Ishikawa (cell line): ENCODE measurements at regions not wholly inside any gene's neighbourhood (a gene's known extent, or its start where the extent isn't known, plus 50 kb on each side); places are given as distances from the start of the nearest gene placed in this dataset.

Source experiments
- CEBPB ChIP-seq: IDR thresholded peaks from 2 replicates; pipeline ENCODE4 v1.6.1; 2012
- CREB1 ChIP-seq: IDR thresholded peaks from 2 replicates; pipeline ENCODE4 v1.6.1; 2012; ENCODE audit warnings: low read depth
- EGR1 ChIP-seq: IDR thresholded peaks from 2 replicates; pipeline ENCODE4 v1.6.1; 2012
- EP300 ChIP-seq: IDR thresholded peaks from 2 replicates; pipeline ENCODE4 v1.6.1; 2012; ENCODE audit warnings: borderline replicate concordance
- FOXM1 ChIP-seq: IDR thresholded peaks from 2 replicates; pipeline ENCODE4 v1.6.1; 2012; ENCODE audit warnings: low read depth, borderline replicate concordance
- NFIC ChIP-seq: IDR thresholded peaks from 2 replicates; pipeline ENCODE4 v1.6.1; 2012
- RAD21 ChIP-seq: IDR thresholded peaks from 2 replicates; pipeline ENCODE4 v1.6.1; 2012; ENCODE audit warnings: low read depth
- TAF1 ChIP-seq: IDR thresholded peaks from 2 replicates; pipeline ENCODE4 v1.6.1; 2012; ENCODE audit warnings: low read depth, mild to moderate bottlenecking
- TCF12 ChIP-seq: IDR thresholded peaks from 2 replicates; pipeline ENCODE4 v1.6.1; 2012; ENCODE audit warnings: low read depth
- TEAD4 ChIP-seq: IDR thresholded peaks from 2 replicates; pipeline ENCODE4 v1.6.1; 2012
- YY1 ChIP-seq: IDR thresholded peaks from 2 replicates; pipeline ENCODE4 v1.6.1; 2012; ENCODE audit warnings: low read depth
- ZBTB7A ChIP-seq: IDR thresholded peaks from 2 replicates; pipeline ENCODE4 v1.6.1; 2012; ENCODE audit warnings: low read depth
- TF ChIP-seq, protein P1 (sequence below): IDR thresholded peaks from 2 replicates; pipeline ENCODE4 v1.6.1; 2012; ENCODE audit warnings: low read depth, mild to moderate bottlenecking
- TF ChIP-seq, protein P2 (sequence below): IDR thresholded peaks from 2 replicates; pipeline ENCODE4 v1.6.1; 2012
- TF ChIP-seq, protein P3 (sequence below): IDR thresholded peaks from 2 replicates; pipeline ENCODE4 v1.6.1; 2012

DNA sequence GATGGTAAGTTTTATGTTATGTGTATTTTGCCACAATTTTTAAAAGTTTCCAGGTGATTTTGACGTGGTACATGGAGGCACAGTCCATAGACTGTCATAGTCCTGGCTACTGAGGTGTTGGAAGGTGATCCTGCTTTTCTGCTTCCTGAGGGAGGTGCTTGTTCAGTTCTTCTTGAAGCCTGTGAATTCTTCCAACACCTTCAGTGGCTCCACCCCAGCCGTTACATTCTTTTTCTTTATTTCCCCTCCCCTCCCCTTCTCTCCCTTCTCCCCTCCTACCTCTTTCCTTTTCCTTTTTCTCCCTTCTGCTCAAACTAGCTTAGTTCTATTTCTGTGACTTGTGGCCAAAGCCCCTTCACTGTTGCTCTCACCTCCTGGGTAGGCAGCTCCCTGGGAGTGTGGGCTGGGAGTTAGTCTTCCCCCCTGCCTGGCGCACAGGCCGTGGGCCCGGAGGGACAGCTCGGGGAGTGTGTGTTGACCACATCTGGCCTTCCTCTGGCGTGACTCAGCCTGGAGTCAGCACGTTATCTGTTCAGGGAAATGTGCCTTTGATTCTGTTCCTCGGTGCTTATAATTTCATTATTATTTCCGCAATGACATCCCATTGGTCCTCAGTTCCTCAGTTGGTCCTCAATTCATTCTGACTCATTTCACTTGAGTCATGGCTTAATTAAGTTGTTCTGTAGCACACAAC lies 566.2 kb downstream of the TBC1D22A start:
- TF ChIP-seq ZBTB7A (no peak), EP300 (no peak), TCF12 (no peak), EGR1 (no peak), CREB1 (no peak), NFIC (no peak), TAF1 (no peak), FOXM1 (no peak), TEAD4 (no peak), RAD21 (no peak), CEBPB (no peak), YY1 (no peak)
- TF ChIP-seq, protein P1, sequence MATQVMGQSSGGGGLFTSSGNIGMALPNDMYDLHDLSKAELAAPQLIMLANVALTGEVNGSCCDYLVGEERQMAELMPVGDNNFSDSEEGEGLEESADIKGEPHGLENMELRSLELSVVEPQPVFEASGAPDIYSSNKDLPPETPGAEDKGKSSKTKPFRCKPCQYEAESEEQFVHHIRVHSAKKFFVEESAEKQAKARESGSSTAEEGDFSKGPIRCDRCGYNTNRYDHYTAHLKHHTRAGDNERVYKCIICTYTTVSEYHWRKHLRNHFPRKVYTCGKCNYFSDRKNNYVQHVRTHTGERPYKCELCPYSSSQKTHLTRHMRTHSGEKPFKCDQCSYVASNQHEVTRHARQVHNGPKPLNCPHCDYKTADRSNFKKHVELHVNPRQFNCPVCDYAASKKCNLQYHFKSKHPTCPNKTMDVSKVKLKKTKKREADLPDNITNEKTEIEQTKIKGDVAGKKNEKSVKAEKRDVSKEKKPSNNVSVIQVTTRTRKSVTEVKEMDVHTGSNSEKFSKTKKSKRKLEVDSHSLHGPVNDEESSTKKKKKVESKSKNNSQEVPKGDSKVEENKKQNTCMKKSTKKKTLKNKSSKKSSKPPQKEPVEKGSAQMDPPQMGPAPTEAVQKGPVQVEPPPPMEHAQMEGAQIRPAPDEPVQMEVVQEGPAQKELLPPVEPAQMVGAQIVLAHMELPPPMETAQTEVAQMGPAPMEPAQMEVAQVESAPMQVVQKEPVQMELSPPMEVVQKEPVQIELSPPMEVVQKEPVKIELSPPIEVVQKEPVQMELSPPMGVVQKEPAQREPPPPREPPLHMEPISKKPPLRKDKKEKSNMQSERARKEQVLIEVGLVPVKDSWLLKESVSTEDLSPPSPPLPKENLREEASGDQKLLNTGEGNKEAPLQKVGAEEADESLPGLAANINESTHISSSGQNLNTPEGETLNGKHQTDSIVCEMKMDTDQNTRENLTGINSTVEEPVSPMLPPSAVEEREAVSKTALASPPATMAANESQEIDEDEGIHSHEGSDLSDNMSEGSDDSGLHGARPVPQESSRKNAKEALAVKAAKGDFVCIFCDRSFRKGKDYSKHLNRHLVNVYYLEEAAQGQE = no peak
- TF ChIP-seq, protein P2, sequence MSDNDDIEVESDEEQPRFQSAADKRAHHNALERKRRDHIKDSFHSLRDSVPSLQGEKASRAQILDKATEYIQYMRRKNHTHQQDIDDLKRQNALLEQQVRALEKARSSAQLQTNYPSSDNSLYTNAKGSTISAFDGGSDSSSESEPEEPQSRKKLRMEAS = no peak
- TF ChIP-seq, protein P3, sequence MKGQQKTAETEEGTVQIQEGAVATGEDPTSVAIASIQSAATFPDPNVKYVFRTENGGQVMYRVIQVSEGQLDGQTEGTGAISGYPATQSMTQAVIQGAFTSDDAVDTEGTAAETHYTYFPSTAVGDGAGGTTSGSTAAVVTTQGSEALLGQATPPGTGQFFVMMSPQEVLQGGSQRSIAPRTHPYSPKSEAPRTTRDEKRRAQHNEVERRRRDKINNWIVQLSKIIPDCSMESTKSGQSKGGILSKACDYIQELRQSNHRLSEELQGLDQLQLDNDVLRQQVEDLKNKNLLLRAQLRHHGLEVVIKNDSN = no peak

DNA sequence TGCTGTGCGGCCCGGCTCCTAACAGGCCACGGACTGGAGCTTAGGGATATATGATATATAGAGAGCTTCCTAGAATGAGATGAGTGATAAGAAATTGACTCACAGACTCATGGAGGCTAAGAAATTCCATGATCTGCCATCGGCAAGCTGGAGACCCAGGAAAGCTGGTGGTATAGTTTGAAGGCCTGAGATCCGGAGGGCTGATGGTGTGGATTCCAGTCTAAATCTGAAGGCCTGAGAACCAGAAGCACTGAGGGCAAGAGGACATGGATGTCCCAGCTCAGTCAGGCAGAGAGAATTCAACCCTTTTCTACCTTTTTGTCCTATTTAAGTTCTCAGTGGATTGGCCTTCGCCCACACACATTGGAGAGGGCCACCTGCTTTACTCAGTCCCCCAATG lies 564.8 kb downstream of the TBC1D22A start:
- TF ChIP-seq CREB1 (no peak), TEAD4 (no peak), EGR1 (no peak), TCF12 (no peak), TAF1 (no peak)

DNA sequence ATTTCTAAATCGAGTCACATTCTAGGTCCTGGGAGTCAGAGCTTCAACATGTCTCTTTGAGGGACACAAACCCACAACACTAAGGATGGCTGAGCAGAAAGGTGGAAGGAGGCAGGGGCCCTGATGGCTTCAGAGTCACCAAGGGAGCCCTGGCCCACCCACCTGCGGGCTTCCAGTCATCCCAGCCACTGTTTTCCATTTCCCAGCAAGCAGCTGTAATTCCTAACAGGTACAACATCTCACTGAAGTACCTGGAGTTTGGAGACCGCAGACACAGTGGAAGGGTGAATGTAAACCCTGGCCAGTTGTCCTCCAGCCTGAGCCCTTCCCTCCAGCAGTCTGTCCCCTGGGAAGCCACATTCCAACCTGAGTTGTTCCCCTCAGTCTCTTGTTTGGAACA lies 562.8 kb downstream of the TBC1D22A start:
- TF ChIP-seq CEBPB (no peak), YY1 (no peak), TCF12 (no peak), ZBTB7A (no peak), TAF1 (no peak), EP300 (no peak), RAD21 (no peak), NFIC (no peak), FOXM1 (no peak), EGR1 (no peak), CREB1 (no peak)
- TF ChIP-seq, protein P2 = no peak
- TF ChIP-seq, protein P1 = no peak

DNA sequence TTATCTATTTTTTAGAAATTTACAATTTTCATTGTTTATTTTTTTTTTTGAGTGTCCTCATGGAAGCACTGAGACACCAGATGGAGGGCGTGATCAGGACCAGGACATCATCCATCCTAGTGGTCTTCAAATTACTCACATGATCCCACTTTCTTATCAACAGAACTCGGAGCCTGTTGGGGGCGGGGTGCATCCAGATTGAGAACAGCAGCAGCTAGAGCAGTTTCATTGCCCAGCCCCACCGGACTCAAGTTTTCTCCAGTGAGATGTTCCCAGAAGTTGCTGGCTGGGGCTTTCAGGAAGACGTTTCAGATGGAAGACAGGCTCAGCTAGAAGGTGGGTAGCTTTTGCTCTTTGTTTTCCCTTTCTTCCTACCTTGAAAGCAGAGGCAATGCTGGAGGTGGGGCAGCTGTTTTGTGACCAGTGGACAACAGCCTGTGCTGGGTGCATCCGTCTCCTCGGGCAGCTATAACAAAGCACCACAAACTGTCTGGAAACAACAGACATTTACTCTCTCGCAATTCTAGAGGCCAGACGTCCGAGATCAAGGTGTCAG lies 562.1 kb downstream of the TBC1D22A start:
- TF ChIP-seq, protein P2 = no peak
- TF ChIP-seq CEBPB (no peak), TAF1 (no peak), NFIC (no peak), ZBTB7A (no peak), RAD21 (no peak), TCF12 (no peak), EP300 (no peak), EGR1 (no peak)
- TF ChIP-seq, protein P3 = no peak
- TF ChIP-seq, protein P1 = no peak
